ENCODE measurements at regions not wholly inside any gene's neighbourhood (a gene's known extent, or its start where the extent isn't known, plus 50 kb on each side); places are given as distances from the start of the nearest gene placed in this dataset.

DNA sequence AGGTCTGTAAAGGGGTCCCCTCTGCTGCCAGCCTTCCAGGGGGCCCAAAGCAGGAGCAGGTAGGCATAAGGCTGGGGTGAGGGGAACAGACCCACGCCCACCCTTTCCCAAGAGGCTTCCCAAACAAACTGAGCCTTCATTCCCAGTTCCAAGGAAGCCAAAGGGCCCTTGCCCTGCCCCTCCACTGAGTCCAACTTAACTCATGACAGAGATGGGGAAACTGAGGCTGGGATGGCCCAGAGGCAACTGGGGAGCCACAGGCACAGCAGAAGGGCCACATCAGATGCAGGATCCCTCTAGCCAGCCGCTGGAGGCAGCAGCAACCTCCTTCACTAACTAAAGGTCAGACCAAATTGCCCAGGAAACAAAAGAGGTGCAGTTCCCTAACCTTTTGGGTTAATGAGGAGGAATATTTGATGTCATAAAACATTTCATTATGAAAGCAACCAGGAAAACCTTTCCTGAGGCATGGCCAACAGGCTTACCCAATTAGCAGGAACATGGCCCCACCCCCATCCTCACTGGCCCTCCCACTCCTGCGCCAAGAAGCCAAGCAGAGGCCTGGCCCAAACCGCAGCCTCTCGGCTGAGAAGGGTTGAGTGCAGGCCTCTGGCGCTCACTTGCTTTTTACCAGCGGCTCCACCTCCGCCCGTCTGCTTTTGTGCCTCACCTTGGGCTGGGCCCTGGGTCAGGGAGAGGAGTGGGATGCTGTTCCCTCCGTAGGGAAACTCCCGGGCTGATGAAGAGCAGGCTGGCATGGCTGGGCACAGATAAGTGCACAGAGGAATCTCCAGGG is 293.5 kb upstream of the RTL1 start:
- no peaks in the 10 kb centered on the region for H3K36me3 ChIP-seq (replicated peaks; ENCODE audit: control insufficient read depth, insufficient read depth, low read length)
- no peak overlapping the region for H3K4me3 ChIP-seq (ENCODE audit: insufficient read depth, low read depth, low read length)
- no peaks in the 10 kb centered on the region for H3K27me3 ChIP-seq (ENCODE audit: control insufficient read depth, insufficient read depth, low read length)
- peak; percentile 82 for DNase-seq

DNA sequence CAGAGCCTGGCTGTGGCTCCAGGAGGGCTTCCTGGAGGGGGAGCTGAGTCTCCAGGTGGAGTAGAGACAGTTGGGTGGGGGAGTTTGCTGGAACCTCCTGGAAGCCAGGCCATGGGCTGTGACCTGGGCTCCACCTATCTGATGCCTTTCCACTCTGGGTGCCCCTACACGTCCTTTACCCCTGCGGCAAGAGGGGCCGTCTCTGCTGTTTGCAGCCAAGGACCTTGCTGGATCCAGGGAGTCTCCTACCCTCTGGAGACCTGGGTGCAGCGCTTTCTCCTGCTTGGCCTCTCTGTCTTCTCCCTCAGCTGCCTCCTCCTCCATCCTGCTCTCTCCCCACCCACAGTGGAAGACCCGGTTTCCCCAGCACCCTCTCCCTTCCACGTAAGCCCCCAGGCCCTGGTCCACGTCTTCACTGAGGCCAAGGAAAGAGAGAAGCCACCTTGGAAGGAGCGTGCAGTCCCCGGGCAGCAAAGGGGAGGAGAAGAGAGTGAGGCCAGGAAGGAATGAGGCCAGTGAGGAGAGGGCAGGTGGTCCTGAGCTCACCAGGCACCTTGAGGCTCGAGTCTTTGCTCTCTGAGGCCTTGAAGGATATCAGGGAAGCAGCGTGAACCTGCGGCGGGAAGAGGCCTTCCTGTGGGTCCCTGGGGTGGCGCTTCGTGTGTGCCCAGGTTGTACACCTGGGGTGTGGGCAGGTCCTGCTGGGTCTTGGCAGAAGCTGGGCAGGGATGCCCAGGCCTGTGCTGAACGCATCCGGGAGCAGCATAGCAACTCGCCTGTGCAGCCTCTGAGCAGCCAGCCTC is 294.3 kb upstream of the RTL1 start:
- no peaks in the 10 kb centered on the region for H3K36me3 ChIP-seq (replicated peaks; ENCODE audit: control insufficient read depth, insufficient read depth, low read length)
- no peaks in the 10 kb centered on the region for H3K27me3 ChIP-seq (ENCODE audit: control insufficient read depth, insufficient read depth, low read length)
- DNase-seq: peak; percentile 17
- H3K4me3 ChIP-seq (ENCODE audit: insufficient read depth, low read depth, low read length): no peak overlapping the region

DNA sequence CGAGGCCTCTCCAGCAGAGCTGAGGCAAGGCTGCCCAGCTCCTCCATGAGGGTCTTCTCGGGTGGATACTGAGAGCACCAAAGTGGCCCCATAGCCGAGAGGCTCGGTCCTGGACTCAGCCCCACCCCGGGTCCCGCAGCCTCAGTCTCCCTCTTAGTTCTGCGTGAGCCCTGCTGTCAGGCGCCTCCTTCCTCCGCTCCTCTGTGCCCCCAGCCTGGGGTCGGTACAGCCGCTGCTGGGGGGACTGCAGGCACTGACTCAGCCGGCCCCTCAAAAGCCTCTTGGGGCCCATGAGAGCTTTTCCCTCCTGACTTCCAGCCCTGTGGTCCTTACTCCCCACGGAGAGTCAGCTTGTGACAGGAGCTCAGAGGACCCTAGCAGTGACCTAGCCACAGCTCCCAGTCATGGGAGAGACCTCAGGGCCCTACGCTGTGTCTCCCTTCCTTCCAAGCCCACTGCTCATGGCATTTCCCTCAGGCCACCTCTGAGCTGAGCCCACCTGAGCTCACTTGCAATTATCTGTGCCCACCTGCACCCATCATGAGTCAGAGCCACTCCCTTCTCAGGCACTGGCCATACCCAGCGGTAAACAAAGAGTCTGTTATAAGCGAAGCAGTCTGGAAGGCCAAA is 295.0 kb upstream of the RTL1 start:
- H3K36me3 ChIP-seq (replicated peaks; ENCODE audit: control insufficient read depth, insufficient read depth, low read length): no peaks in the 10 kb centered on the region
- peak; percentile 23 for DNase-seq
- H3K27me3 ChIP-seq (ENCODE audit: control insufficient read depth, insufficient read depth, low read length): no peaks in the 10 kb centered on the region
- no peak overlapping the region for H3K4me3 ChIP-seq (ENCODE audit: insufficient read depth, low read depth, low read length)

DNA sequence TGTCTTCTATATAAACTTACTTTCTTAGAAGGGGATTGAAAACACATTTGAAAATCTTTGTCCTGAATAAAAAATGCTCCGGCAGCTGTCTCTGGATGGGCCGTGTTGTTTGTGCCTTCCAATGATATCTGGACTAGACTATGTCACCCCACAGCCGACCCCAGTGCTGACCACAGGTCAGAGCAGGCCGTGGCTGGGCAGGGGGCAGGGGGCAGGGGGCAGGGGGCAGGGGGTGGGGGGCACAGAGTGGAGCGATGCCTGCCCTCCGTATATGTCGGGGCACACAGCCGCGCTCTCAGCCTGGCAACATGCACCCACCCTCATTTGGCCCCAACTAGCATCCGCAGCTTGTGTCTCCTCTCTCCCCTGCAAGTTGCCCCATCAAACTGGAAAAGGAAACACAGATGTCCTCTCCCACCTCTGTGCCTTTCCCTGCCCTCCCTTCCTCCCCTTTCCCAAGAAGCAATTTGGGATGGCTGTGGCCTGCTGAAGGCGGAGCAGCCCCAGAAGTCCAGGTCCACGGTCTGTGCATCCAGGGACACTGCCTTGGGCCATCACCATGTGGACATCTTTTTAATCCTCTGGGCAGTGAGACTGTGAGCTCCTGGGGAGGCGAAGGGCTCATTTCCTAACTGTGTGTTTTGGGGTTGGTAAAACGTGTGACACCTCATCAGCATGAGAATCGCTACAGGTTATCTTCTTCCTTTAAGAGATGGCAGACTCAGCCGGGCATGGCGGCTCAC is 295.7 kb upstream of the RTL1 start:
- DNase-seq: peak; percentile 18
- Histone ChIP-seq H3K4me3 (ENCODE audit: insufficient read depth, low read depth, low read length) (no peak overlapping the region), H3K36me3 (replicated peaks; ENCODE audit: control insufficient read depth, insufficient read depth, low read length) (no peaks in the 10 kb centered on the region), H3K27me3 (ENCODE audit: control insufficient read depth, insufficient read depth, low read length) (no peaks in the 10 kb centered on the region)

DNA sequence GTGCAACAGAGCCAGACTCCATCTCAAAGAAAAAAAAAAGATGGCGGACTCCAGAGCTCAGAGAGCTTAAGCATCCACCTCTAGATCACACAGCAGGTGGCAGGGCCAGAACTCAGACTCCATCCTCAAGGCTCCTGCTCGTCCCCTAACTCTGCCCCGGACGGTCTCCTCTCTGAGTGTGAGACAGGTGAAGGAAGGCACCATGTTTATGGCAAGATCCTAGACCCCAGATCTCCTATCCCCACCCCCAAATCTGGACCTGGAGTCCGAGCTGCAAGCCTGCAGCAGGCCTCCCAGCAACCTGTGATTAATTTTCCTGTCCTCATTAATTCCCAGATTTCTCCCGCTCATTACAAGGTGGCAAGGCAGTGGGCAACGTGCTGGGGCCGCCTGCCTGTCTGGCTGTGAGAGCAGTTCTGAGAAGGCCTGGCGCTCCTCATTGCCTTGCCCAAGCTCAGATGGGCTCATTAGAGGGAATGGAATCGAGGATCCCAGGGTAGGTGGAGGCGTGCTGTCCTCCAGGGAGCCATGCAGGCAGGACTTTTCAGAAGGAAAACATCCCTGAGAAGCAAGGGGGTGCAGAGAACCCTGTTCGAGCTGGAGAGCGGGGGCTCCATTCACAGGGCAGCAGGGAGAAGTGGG is 296.6 kb upstream of the RTL1 start:
- Histone ChIP-seq H3K4me3 (ENCODE audit: insufficient read depth, low read depth, low read length) (no peak overlapping the region), H3K27me3 (ENCODE audit: control insufficient read depth, insufficient read depth, low read length) (no peaks in the 10 kb centered on the region), H3K36me3 (replicated peaks; ENCODE audit: control insufficient read depth, insufficient read depth, low read length) (no peaks in the 10 kb centered on the region)
- peak; percentile 10 for DNase-seq

DNA sequence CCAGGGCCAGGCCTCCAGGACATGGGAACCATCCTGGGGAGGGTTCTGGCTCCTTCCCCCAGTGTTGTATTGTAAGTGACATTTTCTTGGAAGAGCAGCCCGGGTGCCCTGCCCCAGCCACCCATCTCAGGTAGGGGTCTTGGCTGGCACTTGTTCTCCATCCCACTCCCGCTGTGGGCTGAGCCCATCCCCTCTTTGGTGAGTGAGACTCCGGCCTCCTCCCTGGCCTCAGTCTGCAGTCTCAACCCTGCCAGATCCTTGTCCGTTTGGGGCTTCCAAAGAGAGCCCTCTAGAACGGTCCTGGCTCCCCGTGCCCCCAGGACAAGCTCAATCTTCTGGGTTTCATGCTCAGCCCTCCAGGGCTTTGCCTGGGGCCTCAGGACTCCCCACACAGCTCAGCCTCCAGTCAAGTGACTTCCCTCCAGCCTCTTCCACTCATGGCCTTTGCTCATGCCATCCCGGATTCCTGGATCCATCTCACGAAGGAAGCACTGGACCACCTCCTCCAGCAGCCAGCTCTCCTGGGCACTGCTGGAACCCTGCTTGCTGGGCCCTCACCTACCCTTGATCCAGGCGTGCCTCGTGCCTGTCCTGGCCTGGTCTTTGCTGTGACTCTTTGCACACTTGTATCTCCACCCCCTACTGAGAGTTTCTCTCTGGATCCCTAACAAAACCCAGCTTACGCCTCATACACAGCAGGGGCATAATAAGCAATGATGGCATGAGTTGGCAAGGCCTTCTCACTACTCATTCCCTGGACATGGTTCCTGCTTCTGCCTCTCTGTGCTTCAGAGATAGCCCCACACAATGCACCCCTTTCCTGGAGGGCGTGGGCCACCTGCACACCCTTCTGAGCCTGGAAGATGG is 297.4 kb upstream of the RTL1 start:
- Histone ChIP-seq H3K36me3 (replicated peaks; ENCODE audit: control insufficient read depth, insufficient read depth, low read length) (no peaks in the 10 kb centered on the region), H3K27me3 (ENCODE audit: control insufficient read depth, insufficient read depth, low read length) (no peaks in the 10 kb centered on the region), H3K4me3 (ENCODE audit: insufficient read depth, low read depth, low read length) (no peak overlapping the region)
- DNase-seq: peak; percentile 10

DNA sequence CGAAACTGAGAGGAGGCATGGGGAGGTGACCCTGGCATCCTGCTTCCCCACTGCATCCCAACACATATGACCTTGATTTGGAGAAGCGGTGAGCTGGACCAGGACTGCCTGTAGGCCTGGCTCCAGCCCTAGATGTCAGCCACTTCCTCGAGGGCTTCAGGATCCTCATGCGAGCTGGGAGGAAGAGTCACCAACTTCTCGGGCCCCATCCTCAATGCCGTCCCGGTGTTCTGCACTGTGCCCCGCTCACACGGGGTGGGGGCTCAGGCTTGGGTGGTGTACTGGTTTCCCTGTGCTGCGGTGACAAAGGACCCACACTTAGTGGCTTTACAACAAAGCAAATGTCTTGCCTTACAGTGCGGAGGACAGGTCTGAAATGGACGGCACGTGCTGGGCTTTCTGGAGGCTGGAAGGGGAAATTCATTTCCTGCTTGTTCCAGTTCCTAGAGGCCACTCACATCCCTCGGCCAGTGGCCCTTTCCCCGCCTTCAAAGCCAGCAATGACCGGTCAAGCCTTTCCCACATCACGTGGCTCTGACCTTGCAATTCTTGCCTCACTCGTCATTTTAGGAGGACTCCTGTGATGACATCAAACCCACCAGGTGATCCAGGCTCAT is 298.1 kb upstream of the RTL1 start:
- Histone ChIP-seq H3K27me3 (ENCODE audit: control insufficient read depth, insufficient read depth, low read length) (no peaks in the 10 kb centered on the region), H3K36me3 (replicated peaks; ENCODE audit: control insufficient read depth, insufficient read depth, low read length) (no peaks in the 10 kb centered on the region), H3K4me3 (ENCODE audit: insufficient read depth, low read depth, low read length) (no peak overlapping the region)
- DNase-seq: peak; percentile 13

DNA sequence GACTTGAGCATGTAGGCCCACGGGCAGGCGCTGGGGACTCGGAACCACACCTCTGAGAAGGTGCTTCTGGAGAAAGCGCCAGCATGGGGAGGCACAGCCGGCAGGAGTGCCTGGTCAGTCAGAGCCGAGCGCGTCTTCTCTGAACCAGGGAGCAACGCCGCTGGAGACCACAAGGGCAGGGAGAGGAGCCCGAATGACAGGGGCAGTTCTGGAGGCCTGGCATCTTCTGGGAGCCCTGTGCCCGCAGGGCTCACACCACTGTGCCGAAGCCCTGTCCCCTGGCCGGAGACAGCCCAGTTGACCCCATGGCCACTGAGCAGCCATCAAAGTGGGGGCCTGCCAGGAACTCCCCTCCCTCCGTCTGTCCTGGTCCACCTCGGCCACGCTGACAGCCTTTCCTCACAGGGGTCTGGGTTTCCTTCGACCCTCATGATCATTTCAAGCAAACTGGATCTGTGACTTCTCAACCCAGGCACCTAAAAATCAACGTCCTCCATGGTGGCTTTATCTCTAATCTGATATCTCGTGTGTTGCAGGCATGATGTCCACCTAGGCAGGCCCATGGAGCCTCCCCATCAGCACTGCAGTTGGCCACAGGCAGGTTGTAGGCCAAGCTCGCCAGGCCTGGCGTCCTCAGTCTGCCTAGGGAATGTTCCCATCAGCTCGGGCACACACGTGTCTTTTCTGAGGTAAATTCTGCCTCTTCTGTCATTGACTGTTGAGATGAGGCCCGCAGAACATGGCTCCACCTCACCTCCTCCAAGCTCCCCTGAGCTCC is 299.3 kb upstream of the RTL1 start:
- H3K27me3 ChIP-seq (ENCODE audit: control insufficient read depth, insufficient read depth, low read length): no peaks in the 10 kb centered on the region
- H3K36me3 ChIP-seq (replicated peaks; ENCODE audit: control insufficient read depth, insufficient read depth, low read length): no peaks in the 10 kb centered on the region
- H3K4me3 ChIP-seq (ENCODE audit: insufficient read depth, low read depth, low read length): no peak overlapping the region
- peak; percentile 31 for DNase-seq

DNA sequence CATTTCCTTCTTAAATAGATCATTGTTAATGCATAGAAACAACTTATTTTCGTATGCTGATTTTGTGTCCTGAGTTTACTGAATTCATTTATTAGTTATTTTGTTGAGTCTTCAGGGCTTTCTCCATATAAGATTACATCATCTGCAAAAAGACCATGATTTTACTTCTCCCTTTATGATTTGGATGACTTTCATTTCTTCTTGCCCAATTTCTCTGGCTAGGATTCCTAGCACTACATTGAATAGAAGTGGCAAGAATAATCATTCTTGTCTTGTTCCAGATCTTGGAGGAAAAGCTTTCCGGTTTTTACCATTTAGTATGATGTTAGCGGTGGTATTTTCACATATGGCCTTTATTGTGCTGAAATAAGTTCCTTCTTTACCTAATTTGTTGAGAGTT is 303.0 kb upstream of the RTL1 start:
- Histone ChIP-seq H3K4me3 (ENCODE audit: insufficient read depth, low read depth, low read length) (no peak overlapping the region), H3K27me3 (ENCODE audit: control insufficient read depth, insufficient read depth, low read length) (no peaks in the 10 kb centered on the region), H3K36me3 (replicated peaks; ENCODE audit: control insufficient read depth, insufficient read depth, low read length) (no peaks in the 10 kb centered on the region)
- no peak for DNase-seq

DNA sequence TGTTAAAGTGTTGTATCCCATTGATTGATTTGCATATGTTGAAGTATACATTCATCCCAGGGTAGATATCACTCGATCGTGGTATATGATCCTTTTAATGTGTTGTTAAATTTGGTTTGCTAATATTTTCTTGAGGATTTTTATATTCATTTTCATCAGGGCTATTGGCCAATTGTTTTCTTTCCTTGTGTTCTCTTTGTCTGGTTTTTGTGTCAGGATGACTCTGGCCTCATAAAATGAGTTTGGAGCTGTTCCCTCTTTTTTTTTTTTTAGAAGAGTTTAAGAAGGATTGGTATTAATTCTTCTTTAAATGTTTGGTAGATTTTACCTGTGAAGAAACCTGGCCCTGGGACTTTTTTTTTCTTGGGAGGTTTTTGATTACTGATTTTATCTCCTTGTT is 303.5 kb upstream of the RTL1 start:
- no peaks in the 10 kb centered on the region for H3K27me3 ChIP-seq (ENCODE audit: control insufficient read depth, insufficient read depth, low read length)
- no peaks in the 10 kb centered on the region for H3K36me3 ChIP-seq (replicated peaks; ENCODE audit: control insufficient read depth, insufficient read depth, low read length)
- DNase-seq: no peak
- H3K4me3 ChIP-seq (ENCODE audit: insufficient read depth, low read depth, low read length): no peak overlapping the region

DNA sequence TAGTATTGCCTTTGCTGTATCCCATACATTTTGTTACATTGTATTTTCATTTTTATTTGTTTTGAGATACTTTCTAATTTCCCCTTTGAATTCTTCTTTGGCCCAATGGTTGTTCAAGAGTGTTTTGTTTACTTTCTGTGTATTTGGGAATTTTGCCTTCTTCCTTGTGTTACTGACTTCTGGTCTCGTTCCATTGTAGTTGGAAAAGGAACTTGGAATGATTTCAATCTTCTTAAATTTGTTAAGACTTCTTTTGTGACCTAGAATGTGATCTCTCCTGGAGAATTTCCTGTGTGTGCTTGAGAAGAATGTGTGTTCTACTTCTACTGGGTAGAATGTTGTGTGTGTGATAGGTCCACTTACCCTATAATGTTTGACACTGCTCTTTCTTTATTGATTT is 304.4 kb upstream of the RTL1 start:
- no peak for DNase-seq
- no peak overlapping the region for H3K4me3 ChIP-seq (ENCODE audit: insufficient read depth, low read depth, low read length)
- H3K27me3 ChIP-seq (ENCODE audit: control insufficient read depth, insufficient read depth, low read length): no peaks in the 10 kb centered on the region
- no peaks in the 10 kb centered on the region for H3K36me3 ChIP-seq (replicated peaks; ENCODE audit: control insufficient read depth, insufficient read depth, low read length)

DNA sequence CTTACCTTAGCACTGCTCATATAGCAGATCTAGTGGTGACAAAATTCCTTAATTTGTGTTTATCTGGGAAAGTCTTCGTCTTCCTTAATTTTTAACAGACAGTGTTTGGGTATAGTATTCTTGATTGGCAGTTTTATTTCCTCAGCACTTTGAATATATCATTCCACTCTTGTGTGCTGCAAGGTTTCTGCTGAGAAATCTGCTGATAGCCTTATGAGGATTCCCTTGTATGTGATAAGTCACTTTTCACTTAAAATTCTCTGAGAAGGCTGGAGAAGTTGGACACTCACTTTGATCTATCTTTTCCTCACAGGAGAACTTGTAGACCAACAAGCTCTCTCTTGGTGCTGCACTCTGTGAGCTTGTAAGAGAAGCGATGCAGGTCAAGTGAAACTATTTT is 306.1 kb upstream of the RTL1 start:
- no peaks in the 10 kb centered on the region for H3K36me3 ChIP-seq (replicated peaks; ENCODE audit: control insufficient read depth, insufficient read depth, low read length)
- no peak for DNase-seq
- H3K27me3 ChIP-seq (ENCODE audit: control insufficient read depth, insufficient read depth, low read length): no peaks in the 10 kb centered on the region
- no peak overlapping the region for H3K4me3 ChIP-seq (ENCODE audit: insufficient read depth, low read depth, low read length)
